M059J (cell line): ENCODE measurements at regions not wholly inside any gene's neighbourhood (a gene's known extent, or its start where the extent isn't known, plus 50 kb on each side); places are given as distances from the start of the nearest gene placed in this dataset.
A peak's percentile ranks its signal among the peaks of the same experiment; 100 is the strongest.

Experiments
- DNase-seq: peaks from one replicate; pipeline ENCODE4 v3.0.0-alpha.2; 2012; ENCODE audit warnings: low read depth

DNA sequence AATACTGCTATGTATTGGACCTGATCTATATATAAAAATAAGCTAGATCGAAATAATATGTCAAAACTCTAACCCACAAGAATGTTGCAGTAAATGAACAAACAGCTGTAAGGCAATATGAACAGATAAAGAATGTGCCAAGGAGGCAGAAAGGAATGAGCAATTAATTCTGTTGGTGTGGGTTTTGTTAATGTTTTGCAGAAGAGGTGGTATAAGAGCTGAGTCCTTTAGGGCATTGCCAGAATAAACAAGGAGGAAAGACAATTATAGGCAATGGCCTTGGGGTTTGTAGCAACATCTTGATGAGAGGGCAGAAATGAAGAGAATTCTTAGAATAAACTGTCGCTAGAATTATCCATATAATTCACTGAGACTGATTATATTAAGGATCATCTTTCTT lies 240.9 kb upstream of the GULP1 start:
- DNase-seq: peak; percentile 80

DNA sequence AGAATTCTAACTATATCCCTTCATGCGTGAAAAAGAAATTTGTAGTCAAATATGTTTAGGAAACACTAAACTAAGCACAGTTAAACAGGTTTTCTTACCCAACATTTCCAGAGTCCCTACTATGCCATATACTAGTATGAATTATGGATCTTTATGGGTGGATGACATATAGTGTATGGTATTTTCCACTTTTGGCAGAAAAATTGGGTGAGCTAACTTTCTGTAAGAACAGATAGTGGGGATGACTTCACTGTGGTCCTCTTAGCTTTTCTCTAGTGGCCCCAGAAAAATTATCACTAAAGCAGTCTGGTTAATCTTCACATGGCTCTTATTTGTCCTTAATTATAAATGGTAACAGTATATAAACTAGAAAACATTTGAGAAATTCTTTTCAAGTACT lies 240.0 kb upstream of the GULP1 start:
- no peak for DNase-seq

DNA sequence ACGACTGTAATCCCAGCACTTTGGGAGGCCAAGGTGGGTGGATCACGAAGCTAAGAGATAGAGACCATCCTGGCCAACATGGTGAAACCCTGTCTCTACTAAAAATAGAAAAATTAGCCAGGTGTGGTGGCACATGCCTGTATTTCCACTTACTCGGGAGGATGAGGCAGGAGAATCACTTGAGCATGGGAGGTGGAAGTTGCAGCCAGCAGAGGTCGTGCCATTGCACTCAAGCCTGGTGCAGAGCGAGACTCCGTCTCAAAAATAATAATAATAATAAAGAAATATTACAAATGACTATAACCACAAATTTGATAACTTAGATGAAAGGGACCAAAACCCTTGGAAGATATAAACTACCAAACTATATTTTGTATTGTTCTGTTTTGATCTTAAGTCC lies 226.3 kb upstream of the GULP1 start:
- no peak for DNase-seq

DNA sequence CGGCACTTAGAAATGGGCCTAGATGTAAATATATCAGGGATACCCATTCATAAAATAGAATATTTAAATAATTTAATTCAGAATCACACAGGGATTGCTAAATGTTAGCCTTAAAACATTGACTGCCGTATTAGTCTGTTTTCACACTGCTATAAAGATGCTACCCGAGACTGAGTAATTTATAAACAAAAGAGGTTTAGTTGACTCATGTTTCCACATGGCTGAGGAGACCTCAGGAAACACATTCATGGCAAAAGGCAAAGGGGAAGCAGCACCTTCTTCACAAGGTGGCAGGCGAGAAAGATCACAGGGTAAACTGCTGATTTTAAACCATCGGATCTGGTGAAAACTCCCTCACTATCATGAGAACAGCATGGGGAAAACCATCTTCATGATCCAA lies 223.6 kb upstream of the GULP1 start:
- peak; percentile 75 for DNase-seq

DNA sequence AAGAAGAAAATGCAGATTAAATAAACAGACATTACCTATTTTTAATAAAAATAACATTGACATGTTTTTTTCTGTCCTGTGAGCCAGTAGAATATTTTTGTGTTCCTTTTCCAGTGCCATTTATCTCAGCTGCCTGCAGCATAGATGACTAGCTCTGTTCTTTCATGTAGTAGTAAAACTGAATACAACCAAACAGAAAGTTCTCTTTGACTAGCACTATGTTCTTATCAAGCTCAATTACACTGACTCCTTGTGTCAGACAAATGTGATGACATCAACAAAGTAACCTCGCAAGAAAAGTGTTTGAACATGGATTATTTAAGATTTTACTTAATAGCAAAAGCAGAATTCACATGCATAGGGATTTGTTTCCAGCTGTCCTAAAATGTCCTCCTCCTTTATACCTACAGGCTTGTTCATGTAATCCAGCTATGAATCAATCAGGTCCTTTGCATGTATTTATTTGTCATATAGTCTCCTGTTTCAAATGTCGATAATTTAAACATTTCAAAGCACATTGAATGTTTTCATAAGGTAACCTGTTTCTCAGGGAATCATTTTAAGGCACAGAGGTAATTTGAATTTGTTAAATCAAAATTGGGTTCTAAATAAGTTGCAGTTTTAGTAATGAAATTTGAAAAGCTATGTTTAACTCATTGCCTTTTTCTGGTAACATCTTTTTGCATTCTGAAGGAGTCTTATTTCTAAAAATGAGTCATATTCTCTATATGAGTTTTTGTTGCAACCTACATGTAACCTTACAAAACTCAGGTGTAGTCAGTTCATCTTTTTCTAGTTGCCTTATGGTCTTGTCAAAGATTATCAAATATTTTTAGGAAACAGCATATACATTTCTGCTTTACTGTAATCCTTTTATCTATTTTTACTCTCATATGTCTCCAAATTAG lies 215.3 kb upstream of the GULP1 start:
- no peak for DNase-seq

DNA sequence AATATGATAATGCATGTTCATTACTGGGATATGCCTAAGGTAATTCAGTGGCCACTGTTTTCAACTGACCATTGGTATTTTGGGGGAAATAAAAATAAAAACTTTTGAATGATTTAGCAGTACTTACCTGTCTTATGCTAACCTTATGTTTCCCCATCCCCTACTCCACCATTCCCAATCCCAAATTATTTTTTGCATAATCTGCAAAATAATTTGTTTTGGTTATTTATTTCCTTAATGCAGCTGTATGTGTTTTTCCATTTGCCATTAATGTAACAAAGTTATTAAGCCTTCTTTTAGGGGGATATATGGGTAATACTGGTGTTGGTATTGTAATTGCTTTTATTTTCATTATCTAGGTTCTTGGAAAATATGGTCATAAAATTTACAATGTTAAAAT lies 213.9 kb upstream of the GULP1 start:
- no peak for DNase-seq

DNA sequence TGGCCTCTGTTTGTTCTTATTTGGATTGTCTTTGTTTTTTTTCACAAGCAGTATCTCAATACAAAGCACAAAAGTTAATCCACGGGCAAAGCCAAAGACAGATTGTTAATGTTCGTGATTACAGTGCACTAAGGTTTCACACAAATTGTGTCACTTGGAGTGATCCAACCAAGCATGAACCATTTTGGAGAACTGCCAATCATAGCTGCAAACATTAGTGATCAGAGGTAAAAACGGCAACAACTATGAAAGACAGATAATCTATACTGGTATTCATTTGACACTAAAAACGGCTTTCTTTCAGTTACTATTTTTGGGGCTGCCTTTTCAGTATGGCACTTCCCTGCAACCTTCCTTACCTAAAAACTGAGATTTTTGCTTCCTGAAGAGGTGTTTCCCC lies 213.1 kb upstream of the GULP1 start:
- DNase-seq: peak; percentile 33

DNA sequence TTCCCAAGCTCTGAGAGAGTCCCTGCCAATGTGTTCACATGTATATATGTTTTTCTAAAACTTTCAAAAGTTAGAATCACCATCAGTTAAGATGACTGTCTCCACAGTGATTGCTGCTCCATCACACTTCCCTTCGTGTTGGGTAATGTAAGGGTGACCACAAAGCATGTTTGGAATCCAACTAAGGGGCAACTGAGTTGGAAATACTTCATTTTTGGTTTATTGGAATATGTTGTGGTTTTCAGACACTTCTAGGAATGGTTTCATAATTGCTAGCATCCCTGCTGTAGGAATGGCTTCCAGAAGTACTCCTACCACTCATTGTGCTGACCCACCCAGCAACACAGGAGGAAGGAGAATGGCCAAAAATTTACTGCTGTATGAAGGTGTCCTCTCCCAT lies 212.5 kb upstream of the GULP1 start:
- peak; percentile 92 for DNase-seq

DNA sequence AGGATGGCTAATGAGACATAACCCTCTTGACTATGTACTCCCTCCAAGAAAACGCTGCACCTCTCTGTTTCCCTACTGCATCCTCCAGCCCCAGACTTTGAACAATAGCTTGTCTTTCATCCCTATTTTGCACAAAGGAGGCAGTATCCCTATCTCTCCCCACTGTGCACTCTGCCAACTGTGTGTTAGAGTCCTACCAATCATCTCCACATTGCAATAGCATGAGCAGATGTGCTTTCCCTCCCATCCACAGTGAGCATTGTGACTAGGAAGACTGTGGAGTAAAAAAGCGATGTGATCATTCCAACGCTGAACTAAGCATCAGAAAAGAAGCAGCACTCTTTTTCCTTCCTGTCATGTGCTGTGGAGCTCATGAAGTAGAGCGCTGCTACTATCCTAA lies 206.3 kb upstream of the GULP1 start:
- no peak for DNase-seq

DNA sequence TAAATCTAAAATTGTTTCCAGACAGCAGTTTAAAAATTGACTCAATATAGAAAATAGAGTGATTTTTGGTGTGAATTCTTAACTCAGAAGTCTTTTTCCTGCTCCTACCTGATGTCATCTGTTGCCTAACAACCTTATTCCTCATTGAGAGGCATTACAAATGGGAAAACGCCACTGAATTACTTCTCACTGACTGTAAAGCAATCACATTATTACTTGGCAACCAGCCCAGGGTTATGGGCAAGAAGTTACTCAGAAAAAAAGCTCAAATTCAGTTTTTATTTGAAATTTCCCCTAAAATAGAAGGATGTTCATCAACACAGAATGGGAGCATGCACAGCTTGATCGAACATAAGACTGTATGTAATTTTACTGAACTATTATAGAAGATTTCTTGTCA lies 201.8 kb upstream of the GULP1 start:
- DNase-seq: peak; percentile 33

DNA sequence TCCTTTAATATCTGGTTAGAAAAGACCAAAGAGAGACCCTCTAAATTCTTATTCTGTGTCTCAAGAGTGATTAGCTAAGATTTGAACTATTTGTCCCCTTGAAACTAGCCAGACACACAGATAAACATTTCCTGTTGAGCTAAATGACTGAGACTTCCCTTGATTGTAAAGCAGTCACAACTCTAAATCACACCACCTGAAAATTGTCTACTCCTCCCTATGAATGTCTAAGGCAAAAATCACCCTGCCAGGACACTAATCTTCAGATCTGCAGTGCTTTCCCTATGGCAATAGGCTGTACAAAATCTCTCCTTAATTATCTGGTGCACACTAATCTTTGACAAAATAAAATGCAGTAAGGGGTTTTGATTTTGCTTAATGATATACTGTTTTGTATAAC lies 200.5 kb upstream of the GULP1 start:
- DNase-seq: no peak

DNA sequence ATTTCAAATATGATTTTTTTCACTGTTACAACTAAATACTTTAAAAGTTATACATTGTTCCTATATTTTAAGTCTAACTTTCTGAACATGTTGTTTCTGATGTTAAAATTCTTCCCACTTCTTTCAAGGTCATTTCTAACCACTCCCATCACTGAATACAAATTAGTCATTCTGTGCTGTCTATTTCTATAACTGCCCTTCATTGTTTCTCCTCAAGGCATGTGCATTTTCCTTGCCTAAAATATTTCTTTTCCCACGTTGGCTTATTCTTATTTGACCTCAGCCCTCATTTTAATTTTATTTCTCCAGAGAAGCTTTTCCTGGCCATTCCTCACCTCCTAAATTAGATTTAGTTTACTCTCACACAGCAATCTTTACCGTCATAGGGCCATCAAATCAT lies 198.9 kb upstream of the GULP1 start:
- no peak for DNase-seq

DNA sequence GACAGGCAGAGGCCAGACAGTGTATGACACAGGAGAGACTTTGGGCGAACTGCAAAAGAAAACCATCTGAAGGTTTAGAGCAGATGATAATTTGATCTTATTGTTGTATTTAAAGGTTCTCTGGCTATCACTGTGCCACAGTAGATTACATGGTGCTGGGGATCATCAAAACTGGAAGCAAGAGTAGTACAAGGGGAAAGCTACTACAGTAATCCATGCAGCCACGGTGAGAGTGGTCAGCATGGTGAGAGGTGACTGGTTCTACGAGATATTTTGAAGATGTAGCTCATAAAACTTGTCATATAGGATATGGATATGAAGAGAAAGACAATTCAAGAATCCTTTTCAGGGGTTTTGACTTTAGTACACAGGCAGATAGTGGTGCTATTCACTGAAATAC lies 194.8 kb upstream of the GULP1 start:
- no peak for DNase-seq

DNA sequence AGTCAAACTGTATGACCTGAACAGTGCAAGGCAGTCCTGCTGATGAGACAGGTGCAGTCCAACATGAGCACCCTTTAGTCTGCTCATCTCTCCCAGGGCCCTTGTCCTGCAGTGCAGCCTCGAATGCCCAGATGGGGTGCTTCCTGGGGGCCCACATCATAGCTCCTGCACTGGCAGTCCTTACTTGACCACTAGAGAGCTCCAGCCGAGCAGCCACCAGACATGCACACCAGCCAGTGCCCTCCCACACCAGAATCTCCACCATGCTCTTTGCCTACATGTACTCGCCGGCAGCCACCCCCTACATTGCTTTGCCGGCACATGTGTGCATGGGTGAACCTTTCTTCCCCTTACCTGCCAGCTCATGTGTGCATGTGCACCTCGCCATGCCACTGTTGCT lies 188.8 kb upstream of the GULP1 start:
- no peak for DNase-seq

DNA sequence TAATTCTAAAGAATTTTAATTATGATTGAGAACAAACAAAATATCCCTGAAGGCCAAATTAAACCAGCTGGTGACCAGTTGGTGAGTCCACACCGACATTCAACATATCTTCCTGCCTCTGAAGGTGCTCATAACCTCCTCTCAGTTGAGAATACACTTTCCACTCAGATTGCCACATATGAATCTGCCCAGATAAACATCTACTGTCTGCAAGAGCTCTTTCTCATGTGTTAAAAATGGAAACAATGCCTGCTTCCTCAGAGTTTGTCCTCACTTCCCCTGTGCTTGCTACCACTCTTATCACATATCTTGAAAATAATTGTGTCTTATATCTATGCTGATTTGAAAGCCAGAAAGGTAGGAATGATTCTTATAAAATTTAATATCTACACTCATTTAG lies 177.7 kb upstream of the GULP1 start:
- peak; percentile 62 for DNase-seq

DNA sequence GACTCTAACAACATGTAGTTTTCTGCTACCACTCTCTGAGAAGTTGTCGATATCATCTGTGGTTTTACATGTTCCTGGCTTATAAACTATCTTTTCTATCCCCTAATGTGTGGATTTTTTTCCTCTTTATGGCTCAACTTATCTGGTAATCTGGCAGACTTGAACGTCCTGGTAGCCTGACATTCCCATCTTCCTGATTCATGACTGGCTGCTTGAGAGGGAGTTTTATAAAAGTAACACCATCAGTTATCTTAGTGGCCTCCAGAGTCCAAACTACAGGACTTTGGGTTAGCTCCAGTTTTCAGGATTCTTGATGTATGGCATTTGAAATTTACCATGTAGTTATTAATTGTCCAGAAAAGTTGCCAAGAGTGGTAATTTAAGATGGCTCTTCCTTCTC lies 174.0 kb upstream of the GULP1 start:
- DNase-seq: no peak

DNA sequence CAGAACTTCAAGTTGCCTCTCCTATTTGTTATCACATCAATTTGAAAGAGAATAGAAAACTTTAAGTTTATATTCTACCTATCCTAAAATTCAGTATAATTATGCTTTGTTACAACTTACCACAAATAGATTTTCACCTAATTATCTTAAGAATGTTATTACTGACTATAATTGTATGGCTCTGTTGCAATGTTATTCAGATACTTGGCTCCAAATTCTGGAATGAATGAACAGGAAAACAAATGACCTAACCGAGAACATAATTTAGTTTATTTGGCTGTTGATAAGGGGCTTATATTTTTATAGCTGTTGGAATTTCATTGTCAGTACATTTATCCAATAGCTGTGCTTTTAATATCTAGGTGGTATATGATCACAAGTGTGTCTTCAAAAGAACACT lies 173.2 kb upstream of the GULP1 start:
- DNase-seq: no peak

DNA sequence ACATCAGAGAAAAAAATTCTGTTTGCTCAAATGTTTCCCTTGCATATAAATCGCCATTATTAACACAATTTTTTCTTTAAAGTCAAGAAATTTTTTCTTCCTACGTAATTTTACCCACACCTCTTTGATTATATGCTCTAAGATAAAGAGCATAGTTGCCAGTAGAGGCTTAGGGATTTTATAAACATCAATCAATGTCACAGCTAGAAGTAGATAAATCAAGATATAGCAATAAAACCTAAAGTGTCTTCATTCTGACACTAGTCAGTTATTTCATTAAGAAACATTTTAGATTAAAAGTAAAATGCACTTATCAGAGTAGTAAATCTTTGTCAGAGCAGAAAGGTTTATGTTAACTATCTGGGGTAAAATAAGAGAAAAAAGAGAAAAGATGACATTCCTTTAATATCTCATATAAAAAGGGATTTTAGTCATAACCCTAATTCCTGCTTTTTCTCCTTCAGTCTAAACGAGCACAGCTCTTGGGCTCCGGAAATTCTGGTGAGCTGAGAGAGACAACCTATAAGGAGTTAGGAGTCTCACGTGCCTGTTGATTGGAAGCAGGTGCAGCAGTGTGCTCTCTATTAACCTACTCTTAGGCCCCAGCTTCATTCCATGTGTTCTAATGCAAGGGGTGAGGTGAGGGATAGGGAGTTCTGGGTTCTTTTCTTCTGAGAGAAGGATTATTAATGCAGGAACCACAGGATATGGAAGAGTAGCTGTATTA lies 172.4 kb upstream of the GULP1 start:
- DNase-seq: no peak

DNA sequence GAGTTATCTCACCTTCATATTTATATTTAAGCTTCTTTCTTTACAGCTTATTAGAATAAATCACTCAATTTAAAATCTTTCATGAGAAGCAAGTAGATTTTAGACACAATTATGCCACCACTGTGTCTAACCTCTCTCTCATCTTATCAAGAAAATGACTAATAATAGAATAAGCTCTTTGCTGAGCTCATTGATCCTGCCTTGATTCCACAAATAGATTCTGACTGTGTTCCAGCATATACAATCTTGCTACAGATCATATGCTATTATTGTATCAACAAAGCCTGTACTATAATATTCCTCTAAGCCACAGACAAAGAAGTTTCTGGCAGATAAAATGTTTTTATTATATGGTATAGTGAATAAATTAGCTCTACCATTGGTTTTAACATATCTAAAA lies 168.7 kb upstream of the GULP1 start:
- no peak for DNase-seq

DNA sequence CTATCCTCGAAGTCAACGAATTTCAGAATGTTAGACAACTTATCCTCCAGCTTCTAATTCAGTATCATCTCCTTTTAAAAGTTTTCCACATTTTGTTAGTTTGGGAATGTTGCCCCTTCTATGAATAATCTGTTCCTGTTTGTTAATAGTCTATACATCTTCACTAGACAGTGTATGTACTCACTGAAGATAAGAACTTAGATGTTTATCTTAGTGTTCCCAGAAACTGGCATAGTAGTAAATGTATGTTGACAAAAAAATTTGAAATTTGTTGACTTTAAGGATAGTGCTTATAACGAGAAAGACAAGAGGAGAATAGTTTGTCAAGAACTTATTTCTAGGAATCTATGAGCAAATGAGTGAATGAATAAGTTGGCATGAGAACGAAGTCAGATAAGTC lies 162.0 kb upstream of the GULP1 start:
- no peak for DNase-seq

DNA sequence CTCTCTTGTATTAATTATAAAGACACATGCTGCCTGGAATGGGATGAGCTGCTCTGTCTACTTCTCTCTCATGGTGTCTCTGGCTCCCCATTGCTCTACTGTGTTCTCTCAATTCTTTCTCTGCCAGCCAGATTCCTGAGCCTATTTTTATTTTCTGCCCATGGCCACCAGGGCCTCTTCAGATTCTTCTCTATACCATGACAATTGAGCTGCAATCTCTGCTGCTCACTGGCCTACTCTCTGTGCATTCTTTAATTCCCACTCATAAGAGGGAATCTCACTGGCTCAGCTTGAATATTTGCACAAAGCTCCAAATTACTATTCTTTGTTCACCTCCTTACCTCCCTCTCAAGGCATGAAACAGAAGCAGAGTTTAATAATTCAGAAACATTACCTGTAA lies 161.4 kb upstream of the GULP1 start:
- DNase-seq: no peak

DNA sequence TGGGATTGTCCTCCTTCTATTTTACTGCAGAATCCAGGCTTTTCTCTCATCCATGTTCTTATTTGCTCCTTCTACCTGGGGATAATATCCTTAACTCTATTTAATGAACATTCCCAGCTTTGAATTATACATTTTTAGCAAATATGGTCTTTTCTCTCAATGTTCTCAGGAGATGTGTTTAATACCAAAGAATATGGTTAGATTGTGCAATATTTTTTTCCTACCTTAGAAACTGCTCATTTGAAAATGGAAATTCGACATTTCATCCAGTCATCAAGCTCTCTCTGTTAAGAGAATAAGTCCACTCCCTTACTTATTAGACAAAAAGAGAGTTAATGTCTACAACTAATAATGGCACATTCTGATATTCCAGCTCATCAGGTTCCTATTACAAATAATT lies 160.4 kb upstream of the GULP1 start:
- DNase-seq: no peak

DNA sequence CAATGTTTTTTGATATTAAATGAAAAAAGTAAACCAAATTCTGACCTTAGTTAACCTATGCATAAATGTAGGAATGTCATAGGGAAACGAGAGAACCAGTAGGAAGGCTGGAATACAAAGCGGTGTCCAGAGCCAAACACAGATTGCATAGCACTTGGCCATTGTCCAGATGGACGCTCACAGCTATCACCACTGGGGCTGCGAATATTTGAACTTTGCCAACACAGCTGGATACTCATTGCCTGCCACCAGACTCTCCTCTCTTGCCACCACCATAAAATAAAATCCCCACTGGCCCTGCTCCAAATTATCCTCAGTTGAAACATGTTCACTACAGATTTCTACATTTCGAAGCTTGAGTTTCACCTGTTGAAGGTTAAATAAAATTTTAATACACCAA lies 159.3 kb upstream of the GULP1 start:
- no peak for DNase-seq
